ENCODE measurements at regions not wholly inside any gene's neighbourhood (a gene's known extent, or its start where the extent isn't known, plus 50 kb on each side); places are given as distances from the start of the nearest gene placed in this dataset.

DNA sequence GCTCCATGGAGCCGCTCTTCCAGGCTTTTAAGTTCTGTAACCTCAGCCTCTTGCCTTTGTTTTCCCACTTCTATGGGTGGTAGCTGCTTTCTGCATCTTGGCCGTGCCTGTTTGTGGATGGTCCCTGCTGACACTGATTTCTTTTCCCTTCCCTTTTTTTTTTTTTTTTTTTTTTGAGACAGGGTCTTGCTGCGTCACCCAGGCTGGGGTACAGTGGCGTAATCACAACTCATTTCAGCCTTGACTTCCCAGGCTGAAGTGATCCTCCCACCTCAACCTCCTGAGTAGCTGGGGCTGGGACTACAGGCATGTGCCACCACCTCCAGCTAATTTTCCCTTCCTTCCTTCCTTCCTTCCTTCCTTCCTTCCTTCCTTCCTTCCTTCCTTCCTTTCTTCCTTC lies 57.7 kb upstream of the EP300 start:
- Histone ChIP-seq H3K4me2 (ENCODE audit: insufficient read depth, insufficient read length, low read length) (no peak overlapping the region), H2BK5ac (ENCODE audit: insufficient read length, low read length) (no peak overlapping the region), H3K56ac (ENCODE audit: insufficient read length, low read depth, low read length) (no peak overlapping the region), H3K79me2 (ENCODE audit: insufficient read depth, low read length) (no peaks in the 10 kb centered on the region; the same call in 1 of the 2 replicates), H3K27me3 (ENCODE audit: insufficient read depth, low read length) (no peaks in the 10 kb centered on the region), H4K5ac (ENCODE audit: insufficient read length, low read depth, low read length) (no peak overlapping the region), H3K79me1 (ENCODE audit: insufficient read depth, low read depth, low read length, poor library complexity, severe bottlenecking) (no peaks in the 10 kb centered on the region), H3K18ac (ENCODE audit: insufficient read length, low read depth, low read length) (no peak overlapping the region), H3K9ac (ENCODE audit: extremely low read depth, insufficient read length, low read length) (no peak overlapping the region), H2BK12ac (ENCODE audit: insufficient read length, low read depth, low read length) (no peak overlapping the region), H2AK5ac (ENCODE audit: insufficient read length, low read length) (no peak overlapping the region), H2BK120ac (ENCODE audit: low read depth, low read length, poor library complexity, severe bottlenecking) (no peak overlapping the region), H3K27ac (ENCODE audit: insufficient read length, low read depth, low read length) (no peak overlapping the region), H4K91ac (ENCODE audit: insufficient read length, low read depth, low read length) (no peak overlapping the region), H3T11ph (ENCODE audit: low read length) (no peak overlapping the region), H2AFZ (ENCODE audit: low read length) (no peak overlapping the region), H4K20me1 (ENCODE audit: control insufficient read depth, insufficient read depth, insufficient read length) (no peaks in the 10 kb centered on the region), H3K23ac (ENCODE audit: insufficient read length, low read depth, low read length) (no peak overlapping the region), H2BK15ac (ENCODE audit: low read depth, low read length) (no peak overlapping the region), H2BK20ac (ENCODE audit: low read depth, low read length, poor library complexity, severe bottlenecking) (no peak overlapping the region), H4K8ac (replicated peaks; ENCODE audit: insufficient read length, low read depth, low read length) (no peak overlapping the region), H3K14ac (ENCODE audit: insufficient read depth, low read length) (no peak overlapping the region), H3K4me1 (ENCODE audit: insufficient read depth, low read length) (no peaks in the 10 kb centered on the region; the same call in 1 of the 2 replicates), H3K9me3 (ENCODE audit: control insufficient read depth, low read depth, low read length) (no peaks in the 10 kb centered on the region), H3K4ac (ENCODE audit: low read depth, low read length) (no peak overlapping the region), H3K23me2 (ENCODE audit: insufficient read length, low read depth, low read length, poor library complexity, severe bottlenecking) (no peaks in the 10 kb centered on the region)
- no peaks in the 10 kb centered on the region for H3K9me3 Mint-ChIP-seq
- H3K27ac Mint-ChIP-seq = 0 out of 7 replicates have a peak overlapping the region, but pooled peaks of 1 of the 3 experiments have one; percentile 15
- WGBS (ENCODE audit: extremely low coverage, insufficient read length, low lambda C conversion rate) = no CpG with 5 or more reads among the region's 4 CpGs
- no peaks in the 10 kb centered on the region; the same call in 1 of the 2 replicates for H3K27me3 Mint-ChIP-seq (ENCODE audit: low read depth)
- H3K4me1 Mint-ChIP-seq = peaks cover 13 to 22% of the 10 kb centered on the region in 2 experiments
- TF ChIP-seq CTCF (conservative IDR thresholded peaks at IDR 0.05) = no peak
- no peak for DNase-seq
- H3K36me3 Mint-ChIP-seq (ENCODE audit: insufficient read depth in 1 of 3, low read depth in 3 of 3) = no peaks in the 10 kb centered on the region
- H3K4me3 Mint-ChIP-seq = no peak overlapping the region

All from H9 (cell line).